NCI-H2081 (cell line): ENCODE measurements at regions not wholly inside any gene's neighbourhood (a gene's known extent, or its start where the extent isn't known, plus 50 kb on each side); places are given as distances from the start of the nearest gene placed in this dataset.
"Not testable (repeated sequence)": the region's sequence is repeated elsewhere in the genome, so short reads cannot be mapped to it uniquely, and the experiment has no call there.

Source experiments
- DNase-seq, 2 experiments: peaks; one replicate each; lab custom pipeline; 2025; lab: John Stamatoyannopoulos, UW

DNA sequence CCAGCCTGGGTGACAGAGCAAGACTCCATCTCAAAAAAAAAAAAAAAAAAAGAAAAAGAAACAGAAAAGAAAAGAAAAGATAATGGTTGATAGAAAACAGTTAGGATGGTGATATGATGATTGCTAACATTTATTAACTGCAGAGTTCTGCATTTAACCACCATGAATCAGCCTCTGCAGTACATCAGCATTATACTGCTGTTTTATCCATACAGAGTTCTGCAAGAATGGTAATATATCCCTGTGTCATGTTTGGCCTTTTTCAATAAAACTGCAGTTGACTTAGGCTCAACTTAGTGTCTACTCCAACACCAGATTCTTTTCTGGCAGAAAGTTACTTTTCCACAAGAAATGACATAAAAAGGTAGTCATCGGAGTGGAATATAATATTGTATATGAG is 62.6 kb downstream of the DUSP6 start:
- no peak for DNase-seq

DNA sequence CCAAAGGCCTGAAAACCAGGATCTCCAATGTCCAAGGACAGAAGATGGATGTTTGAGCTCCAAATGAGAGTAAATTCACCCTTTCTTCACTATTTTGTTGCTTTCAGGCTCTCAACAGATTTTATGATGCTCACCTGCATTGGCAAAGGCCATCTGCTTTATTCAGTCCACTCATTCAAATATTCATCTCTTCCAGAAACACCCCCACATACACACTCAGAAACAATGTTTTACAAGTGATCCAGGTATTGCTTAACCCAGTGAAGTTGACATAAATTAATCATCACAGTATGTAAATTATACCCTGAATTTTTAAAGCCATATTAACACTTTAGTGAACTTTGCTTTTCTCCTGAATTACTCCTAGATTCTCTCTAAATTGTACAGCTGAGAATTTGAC is 63.3 kb downstream of the DUSP6 start:
- no peak for DNase-seq

DNA sequence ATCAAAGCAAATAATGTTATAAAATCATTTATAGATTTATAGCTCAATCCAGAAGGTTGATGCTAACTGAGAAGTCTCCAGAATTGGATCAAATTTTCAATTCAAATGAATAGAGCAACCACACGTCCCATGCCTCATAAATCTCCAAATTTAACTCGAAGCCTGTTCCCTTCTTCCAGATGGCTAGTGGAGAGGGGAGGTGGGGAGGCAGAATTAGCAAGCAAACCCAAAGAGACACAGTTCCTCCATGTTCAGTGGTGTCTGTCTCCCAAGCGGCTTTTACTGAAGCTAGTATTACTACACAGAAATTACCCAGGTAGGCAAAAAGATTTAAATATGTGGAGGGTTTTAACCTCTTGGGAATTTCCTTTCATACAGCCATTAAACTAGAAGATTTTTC is 65.8 kb downstream of the DUSP6 start:
- DNase-seq: no peak

DNA sequence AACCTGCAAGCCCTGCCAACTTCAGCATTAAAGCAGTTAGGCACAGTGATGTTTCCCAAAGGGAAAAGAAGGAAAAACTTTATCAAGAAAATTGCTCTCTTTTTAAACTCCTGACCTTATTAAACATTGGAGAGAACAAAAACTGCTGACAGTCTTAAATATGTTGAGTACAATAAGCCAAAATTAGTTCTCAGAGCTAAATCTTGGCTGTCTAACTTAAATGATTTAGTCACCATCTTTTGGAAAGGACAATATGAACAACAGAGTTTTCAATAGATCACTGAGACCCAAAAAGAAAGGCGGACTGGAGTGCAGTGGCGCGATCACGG is 70.8 kb downstream of the DUSP6 start:
- no peak for DNase-seq

DNA sequence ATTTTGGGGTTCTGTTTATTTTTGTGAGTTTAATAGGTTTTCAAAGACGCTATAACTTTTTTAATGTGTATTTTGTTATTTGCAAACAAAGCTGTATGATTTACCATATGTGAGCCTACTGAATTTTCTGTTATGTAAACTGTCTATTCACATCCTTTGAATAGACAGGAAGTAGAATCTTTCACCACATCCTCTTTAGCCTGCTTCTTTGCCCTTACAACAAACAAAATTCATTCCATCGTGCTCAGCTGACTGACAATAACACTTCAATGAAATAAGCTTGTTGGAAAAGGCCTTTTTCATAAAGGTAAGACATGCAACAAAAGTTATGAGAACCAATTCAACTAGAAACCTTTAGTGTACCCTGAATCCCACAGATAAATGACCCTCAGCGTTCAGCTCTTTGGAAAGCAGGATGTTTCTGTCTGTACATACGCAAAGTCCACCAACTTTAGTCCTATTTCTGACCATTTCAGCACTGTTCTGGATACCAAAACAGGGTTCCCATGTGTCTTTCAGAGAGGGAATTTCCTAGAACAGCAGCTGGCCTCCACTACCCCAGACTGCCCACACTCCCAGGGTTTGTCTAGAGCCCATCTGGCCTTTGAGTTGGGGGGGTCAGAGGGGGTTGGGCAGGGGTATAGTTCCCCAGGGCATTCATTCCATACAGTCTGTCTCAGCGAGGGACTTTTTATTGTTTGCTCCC is 71.3 kb downstream of the DUSP6 start:
- peak in 1 of 2 experiments; percentile 5 for DNase-seq

DNA sequence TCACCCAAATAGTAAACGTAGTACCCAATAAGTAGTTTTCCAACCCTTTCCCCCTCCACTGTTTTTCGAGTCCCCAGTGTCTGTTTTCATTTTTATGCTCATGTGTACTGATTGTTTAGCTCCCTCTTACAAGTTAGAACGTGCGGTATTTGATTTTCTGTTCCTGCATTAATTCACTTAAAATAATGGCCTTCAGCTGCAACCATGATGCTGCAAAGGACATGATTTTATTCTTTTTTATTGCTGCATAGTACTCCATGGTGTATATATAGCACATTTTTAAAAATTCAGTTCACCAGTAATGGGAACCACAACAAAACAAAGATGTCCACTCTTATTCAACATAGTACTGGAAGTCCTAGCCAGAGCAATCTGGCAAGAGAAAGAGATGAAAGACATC is 72.8 kb downstream of the DUSP6 start:
- no peak for DNase-seq

DNA sequence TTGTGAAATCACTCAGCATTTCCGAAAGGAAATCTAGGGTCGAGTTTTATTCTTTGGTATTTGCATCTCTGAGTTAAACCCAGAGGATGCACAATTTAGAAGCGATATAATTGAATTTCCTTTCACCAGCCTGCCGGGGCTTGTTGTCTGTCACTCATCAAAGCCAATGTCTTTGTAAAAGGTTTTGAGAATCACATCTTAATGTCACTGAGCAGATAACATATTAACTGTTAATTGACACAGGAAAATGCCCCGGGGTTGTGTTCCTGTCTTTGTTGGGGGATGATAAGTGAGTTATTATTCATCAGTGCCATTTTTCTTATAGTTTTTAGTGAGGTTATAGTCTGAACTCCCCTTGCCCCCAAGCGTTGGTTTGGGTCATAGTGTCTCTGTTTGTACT is 73.4 kb downstream of the DUSP6 start:
- no peak for DNase-seq

DNA sequence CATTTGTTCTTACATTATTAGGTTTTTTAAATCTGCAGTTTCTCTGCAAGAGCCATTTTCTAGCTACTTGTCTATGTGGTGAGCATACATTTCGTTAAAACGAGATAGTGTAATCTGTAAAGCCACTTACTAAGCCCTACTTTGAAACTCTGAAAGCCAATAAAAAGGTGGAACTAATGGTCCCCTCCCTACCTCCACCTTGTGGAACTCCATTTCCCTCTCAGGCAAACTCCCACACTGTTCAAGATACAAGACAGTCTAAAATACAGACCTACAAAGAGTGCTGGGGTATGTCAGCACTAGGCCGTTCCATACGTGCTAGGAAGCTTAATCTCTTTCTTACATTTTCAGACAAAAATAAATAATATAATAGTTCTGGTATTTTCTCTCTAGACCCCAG is 74.1 kb downstream of the DUSP6 start:
- no peak for DNase-seq

DNA sequence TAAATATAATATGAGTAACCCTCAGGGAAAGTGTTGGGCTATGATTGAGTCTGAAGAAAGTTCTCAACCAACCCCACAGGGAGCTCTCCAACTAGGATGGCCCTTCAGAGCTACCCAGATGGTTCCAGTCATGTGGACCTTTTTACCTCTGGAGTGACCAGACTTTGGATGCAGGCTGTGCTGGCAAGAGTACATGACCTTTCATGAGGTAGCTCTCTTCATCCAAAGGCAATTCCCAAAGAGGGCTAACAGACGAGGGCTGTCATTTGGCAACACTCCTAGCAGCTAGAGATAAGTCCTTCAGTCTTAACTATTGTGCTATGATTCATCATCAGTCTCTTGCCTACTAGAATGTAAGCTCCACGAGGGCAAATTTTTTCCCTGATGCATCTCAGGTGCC is 75.4 kb downstream of the DUSP6 start:
- no peak for DNase-seq

DNA sequence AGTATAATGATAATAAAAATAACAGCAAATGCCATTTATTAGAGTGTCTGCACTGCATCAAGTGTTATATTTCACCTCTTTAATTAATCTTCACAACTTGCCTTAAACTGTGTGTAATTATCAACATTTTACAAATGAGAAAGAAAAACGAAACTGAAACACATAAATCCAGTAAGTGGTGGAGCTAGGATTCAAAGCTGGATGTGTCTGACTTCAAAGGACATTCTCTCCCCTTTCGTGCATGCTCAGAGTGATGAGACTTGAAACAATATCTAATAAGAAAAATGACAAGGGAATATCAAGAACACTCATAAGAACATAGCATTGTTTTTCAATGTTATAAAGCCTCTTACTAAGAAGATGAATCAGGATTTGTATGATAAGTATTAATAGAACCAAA is 78.8 kb downstream of the DUSP6 start:
- DNase-seq: no peak

DNA sequence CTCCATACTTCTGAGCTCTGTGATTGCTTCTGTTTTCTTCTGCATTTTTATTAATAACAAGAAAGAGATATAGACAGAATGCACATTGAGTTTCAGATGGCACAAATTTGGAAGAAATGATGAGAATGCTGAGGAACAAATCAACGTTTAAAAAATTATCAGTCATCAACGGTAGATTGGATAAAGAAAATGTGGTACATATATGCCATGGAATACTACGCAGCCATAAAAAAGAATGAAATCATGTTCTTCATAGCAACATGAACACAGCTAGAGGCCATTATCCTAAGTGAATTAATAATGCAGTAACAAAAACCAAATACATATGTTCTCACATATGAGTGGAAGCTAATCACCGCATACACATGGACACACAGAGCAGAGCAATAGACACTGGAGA is 81.8 kb downstream of the DUSP6 start:
- no peak for DNase-seq

DNA sequence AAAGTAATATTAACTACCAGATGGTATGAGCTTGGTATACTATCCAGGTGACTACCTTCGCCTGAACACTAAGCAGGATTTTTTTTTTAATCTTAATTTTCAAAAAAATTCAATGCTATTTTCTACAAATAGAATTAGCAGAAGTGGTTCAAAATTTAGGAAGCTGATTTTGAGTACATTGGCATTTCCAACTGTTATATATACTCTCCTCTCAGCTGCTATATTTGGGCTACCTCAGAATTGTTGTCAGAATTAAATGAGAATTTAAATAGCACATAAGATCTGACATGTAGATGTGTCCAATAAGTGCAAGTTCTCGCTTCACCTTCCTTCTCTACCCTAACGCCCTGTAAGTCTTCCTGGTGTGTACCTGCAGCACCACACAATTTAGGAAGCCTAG is 83.1 kb downstream of the DUSP6 start:
- no peak for DNase-seq

DNA sequence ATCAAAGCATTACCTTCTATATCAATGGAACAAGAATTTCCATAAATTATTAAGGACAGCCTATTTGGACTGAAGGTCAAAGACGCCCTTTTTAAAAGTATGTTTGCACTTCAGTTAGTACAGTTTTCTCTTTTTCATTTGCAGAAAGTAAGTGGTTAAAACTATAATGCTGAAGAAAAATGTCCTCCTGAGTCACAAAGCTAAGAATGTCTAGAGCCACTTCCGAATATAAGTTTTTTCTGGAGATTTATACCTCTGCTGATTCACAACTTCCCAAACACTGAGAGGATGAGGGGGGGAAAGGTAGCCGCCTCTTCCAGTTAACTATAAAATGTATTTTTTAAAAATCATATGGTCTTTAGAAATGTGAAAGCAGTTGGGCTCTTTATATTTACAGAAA is 84.9 kb downstream of the DUSP6 start:
- no peak for DNase-seq

DNA sequence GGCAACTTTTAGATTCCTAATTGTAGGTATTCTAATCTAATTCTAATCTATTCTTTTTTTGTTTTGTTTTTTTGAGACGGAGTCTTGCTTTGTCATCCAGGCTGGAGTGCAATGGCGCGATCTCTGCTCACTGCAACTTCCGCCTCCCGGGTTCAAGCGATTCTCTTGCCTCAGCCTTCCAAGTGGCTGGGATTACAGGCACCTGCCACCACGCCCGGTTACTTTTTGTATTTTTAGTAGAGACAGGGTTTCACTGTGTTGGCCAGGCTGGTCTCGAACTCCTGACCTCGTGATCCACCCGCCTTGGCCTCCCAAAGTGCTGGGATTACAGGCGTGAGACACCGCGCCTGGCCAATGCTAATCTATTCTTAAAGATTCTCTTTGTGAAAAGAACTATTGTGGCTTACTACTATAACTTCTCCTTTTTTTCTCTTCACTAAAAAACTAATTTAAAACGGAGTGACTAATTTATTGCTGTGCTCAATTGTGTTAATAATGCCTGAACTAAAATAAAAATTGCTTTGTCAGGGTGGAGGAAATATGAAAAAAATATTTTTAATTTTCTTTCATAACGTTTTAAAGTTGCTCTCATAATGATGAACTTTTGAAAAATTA is 85.6 kb downstream of the DUSP6 start:
- not testable (repeated sequence) for DNase-seq

DNA sequence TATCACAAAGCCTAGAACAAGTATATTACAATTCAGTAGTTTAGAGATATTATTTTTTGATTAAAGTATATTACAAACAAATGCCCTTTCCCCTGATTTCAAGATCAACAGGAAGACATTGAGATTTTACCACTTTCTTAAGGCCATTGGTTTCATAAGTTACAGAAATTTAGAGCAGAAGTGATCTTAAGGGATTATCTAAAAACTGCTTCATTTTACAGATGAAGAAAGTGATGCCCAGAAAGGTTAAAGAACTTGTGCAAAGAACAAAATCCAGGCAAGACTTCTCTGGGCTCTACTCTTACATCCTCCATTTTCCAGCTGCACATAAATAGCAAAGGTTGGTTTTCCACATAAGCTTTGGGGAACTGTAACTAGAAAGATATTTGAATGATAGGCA is 87.5 kb downstream of the DUSP6 start:
- no peak for DNase-seq

DNA sequence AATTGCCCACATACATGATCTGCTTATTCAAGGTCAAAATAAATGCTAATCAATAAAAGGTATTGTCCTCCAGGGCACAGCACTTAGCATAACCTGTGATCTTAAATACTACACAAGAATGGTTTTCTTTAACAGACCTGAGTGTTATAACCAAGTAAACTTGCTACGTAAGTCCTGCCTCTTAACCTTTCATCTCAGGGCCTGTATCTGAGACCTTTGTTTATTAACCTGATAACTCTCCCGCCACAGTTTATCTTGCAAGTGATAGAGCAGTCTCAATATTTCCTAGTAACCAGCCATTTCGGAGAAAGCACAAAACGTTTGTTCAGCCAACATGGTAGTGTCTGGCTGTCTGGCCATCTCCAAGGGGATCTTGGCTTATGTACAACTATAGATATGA is 88.4 kb downstream of the DUSP6 start:
- no peak for DNase-seq

DNA sequence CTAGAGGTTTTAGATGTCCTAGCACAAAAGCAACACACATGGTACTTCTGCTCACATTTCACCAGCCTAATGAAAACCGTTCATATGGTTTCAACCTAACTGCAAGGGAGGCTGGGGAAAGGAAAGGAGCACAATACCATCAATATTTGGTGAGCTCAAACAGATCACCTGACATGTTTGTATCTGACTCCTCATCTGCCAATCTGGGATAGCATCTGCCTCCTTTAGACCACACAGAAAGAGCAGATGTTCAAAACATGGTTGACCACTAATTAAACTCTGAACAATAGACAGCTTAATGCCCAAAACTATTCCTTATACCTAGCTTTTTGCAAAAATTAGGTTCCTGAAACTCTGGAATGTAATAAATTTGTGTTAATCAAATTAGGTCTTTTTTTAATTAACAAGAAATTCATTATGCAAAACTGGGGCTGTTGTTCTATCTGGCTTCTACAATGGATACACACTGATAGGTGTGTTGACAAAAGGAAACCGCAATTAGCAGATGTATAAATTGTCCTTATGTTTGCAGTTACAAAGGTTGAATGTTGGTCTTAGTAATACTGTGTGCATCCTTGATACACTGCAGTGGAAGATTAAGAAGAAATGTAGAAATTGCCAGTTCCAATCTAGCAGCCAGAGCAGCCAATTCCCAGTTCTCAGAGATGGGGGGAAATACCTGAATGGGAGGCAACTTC is 89.3 kb downstream of the DUSP6 start:
- no peak for DNase-seq

DNA sequence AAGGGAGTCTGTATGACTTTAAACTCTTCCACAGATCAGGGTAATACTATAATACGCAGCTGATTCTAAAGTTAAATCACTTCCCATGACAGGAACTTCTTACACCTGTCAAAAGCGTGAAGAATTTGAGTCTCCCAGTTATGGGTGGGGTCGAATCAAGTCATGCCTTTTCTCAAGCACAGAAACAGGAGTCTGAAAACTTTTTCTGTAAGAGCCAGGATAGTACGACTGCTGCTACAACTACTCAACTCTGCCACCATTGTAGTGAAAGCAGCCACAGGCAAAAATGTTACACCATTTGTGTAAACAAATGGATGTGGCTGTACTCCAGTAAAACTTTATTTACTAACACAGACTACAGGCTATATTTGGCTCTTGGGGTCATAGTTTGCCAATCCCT is 90.3 kb downstream of the DUSP6 start:
- no peak for DNase-seq

DNA sequence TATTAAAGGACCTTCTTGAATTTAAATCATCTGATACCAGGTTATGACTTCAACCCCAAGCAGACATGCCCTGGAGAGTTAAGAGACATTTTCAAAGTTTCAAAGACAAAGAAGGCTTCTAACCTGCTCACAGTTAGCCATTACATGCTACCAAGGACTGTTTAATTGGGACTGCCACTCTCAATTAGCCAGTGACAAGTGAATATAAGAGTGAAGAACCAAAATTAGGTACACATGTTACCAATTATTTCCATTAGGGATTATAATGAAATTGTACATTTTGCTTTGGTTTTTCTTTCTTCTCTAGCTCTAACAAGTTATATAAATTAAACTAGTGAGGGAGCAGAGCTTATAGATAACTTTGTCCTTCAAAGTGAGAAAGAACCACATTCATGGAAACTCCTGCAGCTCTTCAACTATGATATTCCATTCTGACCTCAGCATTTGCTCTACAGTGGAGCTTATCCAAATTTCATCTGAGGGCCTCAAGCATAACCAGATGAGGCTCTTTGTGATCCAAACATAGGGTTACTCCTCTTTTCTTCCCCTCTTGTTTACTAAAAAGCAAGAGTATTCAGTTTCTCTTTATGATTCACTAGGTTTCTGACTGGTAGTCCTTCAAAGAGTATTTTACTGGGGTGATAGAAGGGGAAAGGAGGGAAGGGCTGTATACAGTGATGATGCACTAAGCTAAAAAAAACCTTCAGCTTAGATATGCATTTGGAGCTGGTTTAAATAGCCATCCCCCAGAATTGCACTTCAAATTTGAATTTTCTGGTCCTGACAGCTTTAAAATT is 91.3 kb downstream of the DUSP6 start:
- DNase-seq: no peak

DNA sequence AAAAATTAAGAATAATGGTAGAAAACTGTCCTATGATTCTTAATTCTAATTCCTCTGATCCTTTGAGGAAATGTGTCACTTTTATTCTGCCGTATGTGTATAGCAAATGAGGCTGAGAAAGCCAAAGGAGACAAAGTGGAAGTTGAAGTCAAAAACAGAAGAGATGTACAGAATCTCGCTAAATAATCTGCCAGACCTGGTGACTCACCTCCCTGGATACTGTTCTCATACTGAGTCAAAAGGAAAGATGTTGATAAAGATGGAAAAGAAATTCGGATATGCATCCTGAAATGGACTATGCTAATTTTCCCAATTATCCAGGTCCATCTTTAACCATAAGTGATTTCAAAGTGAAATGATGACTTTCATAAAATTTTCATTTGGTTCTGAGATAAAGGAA is 92.5 kb downstream of the DUSP6 start:
- DNase-seq: no peak

DNA sequence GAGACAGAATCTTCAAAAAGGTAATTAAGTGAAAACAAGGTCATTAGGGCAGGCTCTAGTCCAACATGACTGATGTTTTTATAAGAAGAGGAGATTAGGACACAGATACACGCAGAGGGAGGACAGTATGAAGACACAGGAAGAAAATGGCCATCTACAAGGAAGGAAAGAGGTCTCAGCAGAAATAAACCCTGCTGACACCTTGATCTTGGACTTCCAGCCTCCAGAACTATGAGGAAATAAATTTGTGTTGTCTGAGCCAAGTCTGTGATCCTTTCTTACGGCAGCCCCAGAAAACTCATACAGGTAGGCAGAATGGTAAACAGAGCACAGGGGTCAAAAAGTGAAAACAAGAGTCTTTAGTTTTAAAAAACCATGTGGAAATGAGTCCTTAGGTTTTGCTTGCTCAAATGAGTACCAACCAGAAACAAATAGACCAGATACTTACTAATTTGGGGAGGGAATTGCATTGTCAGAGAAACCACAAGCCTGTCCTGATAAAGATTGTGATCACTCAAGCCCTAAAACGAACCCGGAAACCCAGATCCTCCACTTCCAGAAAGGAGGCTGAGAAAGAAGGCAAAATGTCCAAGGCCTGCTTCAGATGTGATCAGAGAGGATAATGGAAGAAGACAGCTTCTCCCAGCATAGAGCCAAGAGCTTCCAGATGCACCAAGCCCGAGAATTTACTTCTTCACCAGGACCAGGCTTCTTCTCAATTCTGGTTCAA is 93.9 kb downstream of the DUSP6 start:
- no peak for DNase-seq

DNA sequence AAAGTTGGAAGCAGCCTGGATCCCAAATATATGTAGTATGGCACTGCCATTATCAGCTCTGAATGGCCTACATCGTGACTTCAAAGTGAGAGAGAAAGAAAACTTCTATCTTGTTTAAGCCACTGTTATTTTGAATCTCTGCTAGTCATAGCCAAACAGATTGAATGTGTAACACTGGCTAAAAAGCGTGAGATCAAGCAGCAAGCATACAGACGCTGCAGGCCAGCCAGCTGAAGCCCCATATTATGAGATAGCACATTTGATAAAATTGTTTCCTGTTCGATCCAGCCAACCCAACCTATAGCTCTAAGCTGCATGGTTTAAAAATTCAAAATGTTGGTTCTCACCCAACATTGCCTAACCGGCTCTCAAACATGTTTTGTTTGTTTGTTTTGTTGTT is 95.0 kb downstream of the DUSP6 start:
- no peak for DNase-seq
